Epithelial cell of esophagus (primary cell): ENCODE measurements at regions not wholly inside any gene's neighbourhood (a gene's known extent, or its start where the extent isn't known, plus 50 kb on each side); places are given as distances from the start of the nearest gene placed in this dataset.

Source experiments
- DNase-seq: peaks from one replicate; pipeline ENCODE4 v3.0.0; 2010; ENCODE audit warnings: low read depth
- H3K4me3 ChIP-seq: 2 replicates; pipeline ENCODE4 v1.5.1; 2011; ENCODE audit warnings: mild to moderate bottlenecking, low read length, control low read depth
- CTCF ChIP-seq: IDR thresholded peaks from 2 replicates; pipeline ENCODE4 v1.5.1; 2011; ENCODE audit warnings: low read depth, mild to moderate bottlenecking, low read length, control low read depth, inconsistent platforms; ENCODE audit not compliant: insufficient read depth; ENCODE audit errors: missing control alignments

- peak; percentile 31 for DNase-seq
- TF ChIP-seq CTCF, result no peak
- H3K4me3 ChIP-seq, result no peak overlapping the region
These were observed 103.1 kb upstream of the GPRIN3 start for GRCh38 chr4:89410687-89411086.

DNA sequence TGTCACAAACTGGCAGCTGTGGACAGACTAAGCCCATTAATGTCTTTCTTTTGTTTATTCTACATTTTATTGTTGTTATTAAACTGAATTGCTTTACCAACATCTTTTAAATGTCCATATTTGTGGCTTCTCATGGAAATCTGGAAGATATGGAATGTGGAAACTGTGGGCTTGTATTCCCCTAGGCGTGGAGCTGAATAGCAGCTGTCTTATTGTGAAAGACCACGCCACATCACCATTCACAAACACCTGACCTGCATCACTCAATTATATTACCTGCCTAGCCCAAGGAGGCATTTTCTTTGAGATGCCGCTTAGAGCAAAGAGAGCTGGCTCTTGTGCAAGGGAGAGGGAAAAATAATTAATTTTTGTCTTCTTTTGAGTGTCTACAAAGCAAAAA, 96.9 kb upstream of the GPRIN3 start:
- peak; percentile 12 for DNase-seq
- no peak for TF ChIP-seq CTCF

DNA sequence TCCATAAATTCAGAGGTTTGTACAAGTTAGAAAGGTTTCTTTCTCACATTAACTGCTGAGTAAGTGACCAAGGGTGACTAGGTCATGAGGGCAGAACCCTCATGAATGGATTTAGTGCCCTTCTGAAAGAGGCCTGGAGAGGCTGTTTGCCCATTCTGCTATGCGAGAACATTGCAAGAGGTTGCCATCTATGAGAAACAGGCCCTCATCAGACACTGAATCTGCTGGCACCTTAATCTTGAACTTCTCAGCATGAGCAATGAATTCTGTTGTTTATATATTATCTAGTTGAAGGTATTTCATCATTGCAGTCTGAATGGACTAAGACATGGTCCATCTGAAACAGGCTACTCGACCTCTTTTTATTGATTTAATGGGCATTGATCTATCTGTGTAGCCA, 96.2 kb upstream of the GPRIN3 start:
- no peak for DNase-seq
- TF ChIP-seq CTCF, result no peak
- H3K4me3 ChIP-seq, result no peak overlapping the region

More for the DNA sequence above, 96.9 kb upstream of the GPRIN3 start:
- no peak overlapping the region for H3K4me3 ChIP-seq

GRCh38 chr4:89400287-89401035, 92.9 kb upstream of the GPRIN3 start:
- no peak for TF ChIP-seq CTCF
- no peak for DNase-seq
- no peak overlapping the region for H3K4me3 ChIP-seq

DNA sequence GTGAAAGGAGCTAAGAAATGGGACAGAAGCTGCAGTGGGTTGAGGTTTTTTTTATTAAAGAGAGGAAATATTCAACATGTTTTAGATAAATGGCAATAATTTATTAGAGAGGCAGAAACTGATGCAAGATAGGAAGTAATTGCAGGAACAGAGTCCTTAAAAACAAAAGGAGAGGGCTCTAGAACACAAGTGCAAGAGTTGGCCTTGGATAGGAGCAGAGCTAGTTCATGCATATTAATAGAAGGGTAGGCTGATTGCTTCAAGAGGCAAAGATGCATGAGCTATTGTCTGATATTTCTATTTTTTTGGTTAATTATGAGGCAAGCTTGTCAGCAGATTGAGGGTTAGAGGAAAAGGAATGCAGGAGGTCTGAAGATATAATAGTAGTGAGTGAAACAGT, 91.0 kb upstream of the GPRIN3 start:
- TF ChIP-seq CTCF, result no peak
- H3K4me3 ChIP-seq, result no peak overlapping the region
- no peak for DNase-seq

DNA sequence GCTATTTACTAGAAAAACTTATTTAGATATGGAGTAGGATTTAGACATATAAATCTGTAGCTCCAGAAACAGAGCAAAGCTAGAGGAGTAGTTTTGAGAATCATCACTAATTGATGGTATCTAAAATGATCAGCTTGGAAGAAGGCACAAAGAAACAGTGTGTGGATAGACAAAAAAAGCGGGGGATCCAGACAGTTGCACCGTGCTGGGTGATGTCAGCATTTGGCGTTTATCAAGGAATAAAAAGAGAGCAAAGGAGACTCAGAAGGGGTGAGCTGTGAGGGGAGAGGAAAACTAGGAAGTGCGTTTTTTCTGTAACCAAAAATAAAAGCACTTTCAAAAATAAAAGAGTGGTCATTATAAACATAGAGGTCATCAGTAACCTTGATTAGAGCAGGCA, 90.5 kb upstream of the GPRIN3 start:
- no peak for TF ChIP-seq CTCF
- no peak overlapping the region for H3K4me3 ChIP-seq
- DNase-seq, result no peak

DNA sequence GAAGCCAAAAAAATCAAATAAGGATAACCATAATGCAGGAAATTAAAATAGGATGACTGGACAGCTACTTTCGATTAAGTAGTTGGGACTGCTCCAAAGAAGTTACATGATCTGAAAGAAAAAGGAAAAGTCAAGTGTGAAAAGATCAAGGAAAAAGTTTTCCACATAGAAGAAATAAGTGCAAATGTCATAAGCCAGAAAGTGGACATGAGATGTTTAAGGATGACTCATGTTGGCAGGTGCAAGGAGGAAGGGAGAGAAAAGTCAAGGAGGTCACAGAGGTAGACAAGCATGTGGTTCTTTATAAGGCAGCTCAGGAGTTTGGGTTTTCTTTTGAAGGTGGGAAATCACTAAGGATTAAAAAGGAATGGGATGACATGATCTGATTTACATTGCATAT, 89.8 kb upstream of the GPRIN3 start:
- no peak for TF ChIP-seq CTCF
- no peak for DNase-seq
- H3K4me3 ChIP-seq, result no peak overlapping the region
